GM10266 (cell line): ENCODE measurements at regions not wholly inside any gene's neighbourhood (a gene's known extent, or its start where the extent isn't known, plus 50 kb on each side); places are given as distances from the start of the nearest gene placed in this dataset.

ENCODE experiments used
- DNase-seq: peaks from one replicate; pipeline ENCODE4 v3.0.0; 2012; ENCODE audit errors: extremely low spot score
- CTCF ChIP-seq: IDR thresholded peaks from 2 replicates; pipeline ENCODE4 v1.5.1; 2012; ENCODE audit warnings: mild to moderate bottlenecking, low read depth; ENCODE audit not compliant: control insufficient read depth, insufficient read depth; ENCODE audit errors: missing control alignments

DNA sequence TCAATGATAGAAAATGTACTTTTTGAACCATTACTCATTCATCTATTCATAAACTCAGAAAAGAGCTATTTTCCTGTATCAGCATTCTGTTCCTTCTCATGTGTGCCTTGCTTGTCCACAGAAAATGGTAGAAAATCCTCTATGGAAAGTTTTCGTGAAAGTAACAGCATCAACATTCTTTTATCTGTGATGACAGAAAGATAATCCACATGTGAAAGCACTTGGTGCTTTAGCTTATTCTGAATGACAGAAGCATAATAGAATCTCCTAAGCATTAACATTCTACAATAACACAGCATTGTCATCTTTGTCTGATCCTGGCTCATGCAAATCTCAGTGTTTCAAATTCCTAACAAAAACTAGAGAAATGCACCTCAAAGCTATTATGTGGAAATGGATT lies 431.9 kb downstream of the ADAMTS20 start:
- no peak for TF ChIP-seq CTCF
- no peak for DNase-seq

GRCh38 chr12:43118881-43119280 lies 433.1 kb downstream of the ADAMTS20 start:
- no peak for TF ChIP-seq CTCF
- no peak for DNase-seq

DNA sequence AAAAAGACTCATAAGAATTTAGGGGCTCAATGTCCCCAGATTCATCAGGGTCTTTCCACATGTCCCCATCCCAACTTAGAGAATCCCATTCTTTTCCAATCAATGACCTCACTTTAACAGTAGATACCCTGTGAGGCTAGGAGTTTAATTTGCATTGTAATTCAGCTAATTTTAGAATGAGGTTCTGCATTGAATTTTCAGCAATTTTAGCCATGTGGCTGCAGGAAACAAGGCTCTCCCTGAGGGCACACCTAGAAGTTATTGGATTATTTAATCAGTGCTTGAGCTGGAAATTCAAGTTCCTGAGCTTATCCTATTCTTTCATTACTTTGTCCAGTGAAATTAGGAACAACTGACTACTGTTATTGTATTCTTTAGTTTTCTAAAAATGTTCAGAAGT lies 433.8 kb downstream of the ADAMTS20 start:
- no peak for TF ChIP-seq CTCF
- no peak for DNase-seq

GRCh38 chr12:43117226-43117930 lies 434.6 kb downstream of the ADAMTS20 start:
- no peak for DNase-seq
- TF ChIP-seq CTCF, result no peak

DNA sequence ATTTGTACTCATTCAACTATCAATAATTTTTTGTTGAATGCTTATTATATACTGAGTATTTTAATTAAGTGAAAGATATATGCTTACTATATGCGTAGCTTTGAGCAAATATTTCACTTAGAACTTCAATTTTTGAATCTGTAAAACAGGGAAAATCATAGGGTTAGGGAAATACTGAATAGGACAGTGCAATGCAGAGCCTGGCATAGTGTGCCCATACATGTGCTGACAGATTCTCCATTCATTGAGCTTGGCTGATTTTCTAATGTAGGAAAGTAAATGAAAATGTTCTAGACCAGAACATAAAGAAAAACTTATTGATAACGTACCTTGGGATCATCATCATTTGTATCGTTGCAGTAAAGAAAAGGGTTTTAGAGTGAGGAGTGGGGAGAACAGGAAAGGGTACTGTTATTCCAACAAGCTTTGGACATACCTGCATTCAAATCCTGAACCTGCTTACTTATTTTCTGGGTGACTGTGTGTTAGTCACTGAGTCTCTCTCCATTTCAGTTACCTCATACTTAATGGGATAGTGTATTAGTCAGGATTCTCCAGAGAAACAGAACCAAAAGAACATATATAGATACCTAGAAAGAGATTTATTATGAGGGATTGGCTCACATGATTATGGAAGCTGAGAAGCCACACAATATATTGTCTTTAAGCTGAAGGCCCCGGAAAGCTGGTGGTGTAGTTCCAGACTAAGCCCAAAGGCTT lies 436.4 kb downstream of the ADAMTS20 start:
- no peak for TF ChIP-seq CTCF
- DNase-seq, result no peak

GRCh38 chr12:43114316-43114715 lies 437.7 kb downstream of the ADAMTS20 start:
- DNase-seq, result no peak
- TF ChIP-seq CTCF, result no peak

- no peak for TF ChIP-seq CTCF
- no peak for DNase-seq
Observed at GRCh38 chr12:43113616-43114015, 438.4 kb downstream of the ADAMTS20 start.
